ENCODE measurements at regions not wholly inside any gene's neighbourhood (a gene's known extent, or its start where the extent isn't known, plus 50 kb on each side); places are given as distances from the start of the nearest gene placed in this dataset.

- DNase-seq: no peak
These were observed 120.3 kb upstream of the MOCS1 start for GRCh38 chr6:40054602-40055001.

- no peak for DNase-seq
These were observed 119.9 kb upstream of the MOCS1 start for GRCh38 chr6:40054186-40054585.

GRCh38 chr6:40049128-40049527 is 114.9 kb upstream of the MOCS1 start:
- no peak for DNase-seq

- DNase-seq: no peak
These were observed 109.9 kb upstream of the MOCS1 start for GRCh38 chr6:40044196-40044595.

- no peak for DNase-seq
These were observed 108.0 kb upstream of the MOCS1 start for GRCh38 chr6:40042232-40042631.

- DNase-seq: no peak
These were observed 104.8 kb upstream of the MOCS1 start for GRCh38 chr6:40039042-40039441.

- DNase-seq: no peak
These were observed 104.4 kb upstream of the MOCS1 start for GRCh38 chr6:40038626-40039025.

- DNase-seq: no peak
These were observed 103.0 kb upstream of the MOCS1 start for GRCh38 chr6:40037271-40037670.

- no peak for DNase-seq
These were observed 101.9 kb upstream of the MOCS1 start for GRCh38 chr6:40036186-40036585.

GRCh38 chr6:40028449-40028848 is 94.2 kb upstream of the MOCS1 start:
- DNase-seq: no peak

- DNase-seq: no peak
These were observed 88.6 kb upstream of the MOCS1 start for GRCh38 chr6:40022867-40023266.

- DNase-seq: no peak
These were observed 85.9 kb upstream of the MOCS1 start for GRCh38 chr6:40020166-40020565.

GRCh38 chr6:40015530-40015929 is 81.3 kb upstream of the MOCS1 start:
- no peak for DNase-seq

- no peak for DNase-seq
These were observed 77.6 kb upstream of the MOCS1 start for GRCh38 chr6:40011844-40012243.

GRCh38 chr6:40000964-40001515 is 66.8 kb upstream of the MOCS1 start:
- no peak for DNase-seq

- DNase-seq: no peak
These were observed 65.0 kb upstream of the MOCS1 start for GRCh38 chr6:39999006-39999867.

- no peak for DNase-seq
These were observed 63.9 kb upstream of the MOCS1 start for GRCh38 chr6:39998126-39998525.

GRCh38 chr6:39997101-39997635 is 62.9 kb upstream of the MOCS1 start:
- no peak for DNase-seq

GRCh38 chr6:39995633-39996032 is 61.4 kb upstream of the MOCS1 start:
- no peak for DNase-seq

- no peak for DNase-seq
These were observed 58.8 kb upstream of the MOCS1 start for GRCh38 chr6:39992861-39993622.

Data from NCI-H1436 treated with DMSO at 0.1 percent for 48 hours (cell line).